ENCODE measurements at regions not wholly inside any gene's neighbourhood (a gene's known extent, or its start where the extent isn't known, plus 50 kb on each side); places are given as distances from the start of the nearest gene placed in this dataset.

- H3K27ac ChIP-seq (ENCODE audit: low read depth, low read length, poor library complexity, severe bottlenecking) = no peak overlapping the region
- intact Hi-C loops (cut with micrococcal nuclease; ENCODE audit: unreplicated experiment) = no loop called here
- H4K20me1 ChIP-seq (ENCODE audit: insufficient read depth, low read length) = no peaks in the 10 kb centered on the region
- no peaks in the 10 kb centered on the region for H3K9me2 ChIP-seq (ENCODE audit: insufficient read depth, low read length)
- ChIA-PET POLR2A (interaction anchor here (0.8 kb wide), 1 partner anchor 9 kb away, joined by 3 read pairs; no protein-coding TSS in a partner anchor), CTCF (ENCODE audit: unreplicated experiment) (no interaction called here)
- H2AFZ ChIP-seq (ENCODE audit: low read length) = no peak overlapping the region
- no peaks in the 10 kb centered on the region for H3K9me3 ChIP-seq (ENCODE audit: low read length)
- DNase-seq (ENCODE audit: low spot score) = no peak
- no peaks in the 10 kb centered on the region for H3K36me3 ChIP-seq (ENCODE audit: insufficient read depth, low read length)
- TF ChIP-seq, protein P1, sequence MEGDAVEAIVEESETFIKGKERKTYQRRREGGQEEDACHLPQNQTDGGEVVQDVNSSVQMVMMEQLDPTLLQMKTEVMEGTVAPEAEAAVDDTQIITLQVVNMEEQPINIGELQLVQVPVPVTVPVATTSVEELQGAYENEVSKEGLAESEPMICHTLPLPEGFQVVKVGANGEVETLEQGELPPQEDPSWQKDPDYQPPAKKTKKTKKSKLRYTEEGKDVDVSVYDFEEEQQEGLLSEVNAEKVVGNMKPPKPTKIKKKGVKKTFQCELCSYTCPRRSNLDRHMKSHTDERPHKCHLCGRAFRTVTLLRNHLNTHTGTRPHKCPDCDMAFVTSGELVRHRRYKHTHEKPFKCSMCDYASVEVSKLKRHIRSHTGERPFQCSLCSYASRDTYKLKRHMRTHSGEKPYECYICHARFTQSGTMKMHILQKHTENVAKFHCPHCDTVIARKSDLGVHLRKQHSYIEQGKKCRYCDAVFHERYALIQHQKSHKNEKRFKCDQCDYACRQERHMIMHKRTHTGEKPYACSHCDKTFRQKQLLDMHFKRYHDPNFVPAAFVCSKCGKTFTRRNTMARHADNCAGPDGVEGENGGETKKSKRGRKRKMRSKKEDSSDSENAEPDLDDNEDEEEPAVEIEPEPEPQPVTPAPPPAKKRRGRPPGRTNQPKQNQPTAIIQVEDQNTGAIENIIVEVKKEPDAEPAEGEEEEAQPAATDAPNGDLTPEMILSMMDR (conservative IDR thresholded peaks at IDR 0.05; ENCODE audit: low read length) = no peak
- TF ChIP-seq EZH2phosphoT487 (IDR thresholded peaks at IDR 0.05; ENCODE audit: borderline replicate concordance, low read depth, low read length) = no peak
- no peak overlapping the region for H3K4me3 ChIP-seq (ENCODE audit: low read depth, low read length, poor library complexity, severe bottlenecking)
- H3K4me1 ChIP-seq (ENCODE audit: insufficient read depth, low read length, poor library complexity, severe bottlenecking) = no peaks in the 10 kb centered on the region
- H3K4me2 ChIP-seq (ENCODE audit: low read length) = no peak overlapping the region
- no peaks in the 10 kb centered on the region for H3K79me2 ChIP-seq (ENCODE audit: insufficient read depth, low read depth, low read length)
- BruUV-seq (replicated peaks) = no TSS peak
Observed at GRCh38 chr12:20039562-20039961, 328.8 kb upstream of the PDE3A start.

- Histone ChIP-seq H3K9me3 (ENCODE audit: low read length) (no peaks in the 10 kb centered on the region), H3K4me1 (ENCODE audit: insufficient read depth, low read length, poor library complexity, severe bottlenecking) (no peaks in the 10 kb centered on the region), H3K9me2 (ENCODE audit: insufficient read depth, low read length) (no peaks in the 10 kb centered on the region), H4K20me1 (ENCODE audit: insufficient read depth, low read length) (no peaks in the 10 kb centered on the region), H3K27ac (ENCODE audit: low read depth, low read length, poor library complexity, severe bottlenecking) (no peak overlapping the region), H2AFZ (ENCODE audit: low read length) (no peak overlapping the region), H3K36me3 (ENCODE audit: insufficient read depth, low read length) (no peaks in the 10 kb centered on the region), H3K4me3 (ENCODE audit: low read depth, low read length, poor library complexity, severe bottlenecking) (no peak overlapping the region), H3K4me2 (ENCODE audit: low read length) (no peak overlapping the region), H3K79me2 (ENCODE audit: insufficient read depth, low read depth, low read length) (no peaks in the 10 kb centered on the region)
- CTCF ChIA-PET (ENCODE audit: unreplicated experiment) = no interaction called here
- intact Hi-C loops (cut with micrococcal nuclease; ENCODE audit: unreplicated experiment) = no loop called here
- no TSS peak for BruUV-seq (replicated peaks)
- no peak for DNase-seq (ENCODE audit: low spot score)
- POLR2A ChIA-PET = no interaction called here
- TF ChIP-seq, protein P1 (conservative IDR thresholded peaks at IDR 0.05; ENCODE audit: low read length) = no peak
- TF ChIP-seq EZH2phosphoT487 (IDR thresholded peaks at IDR 0.05; ENCODE audit: borderline replicate concordance, low read depth, low read length) = no peak
Observed at GRCh38 chr12:20040184-20040583, 328.2 kb upstream of the PDE3A start.

DNA sequence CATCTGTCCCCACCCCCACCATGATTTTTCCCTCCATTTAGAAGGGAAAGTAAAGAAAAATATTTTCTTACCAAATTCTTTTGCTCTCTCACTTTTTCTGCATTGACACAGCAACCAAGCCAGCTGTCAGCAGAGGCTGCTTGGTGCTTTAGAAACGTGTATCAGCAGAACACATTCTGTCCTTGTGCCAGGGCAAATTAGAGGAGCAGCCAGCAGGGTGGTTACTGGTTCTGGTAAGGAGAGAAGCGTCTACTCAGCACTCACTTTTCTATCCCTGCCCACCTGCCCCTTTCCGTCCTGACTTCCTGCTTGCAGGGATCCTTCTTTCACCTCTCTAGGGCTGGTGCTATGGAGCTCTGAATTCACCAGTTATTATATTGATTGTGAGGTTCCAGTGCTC, 327.5 kb upstream of the PDE3A start:
- Histone ChIP-seq H3K4me3 (ENCODE audit: low read depth, low read length, poor library complexity, severe bottlenecking) (no peak overlapping the region), H3K9me2 (ENCODE audit: insufficient read depth, low read length) (no peaks in the 10 kb centered on the region), H2AFZ (ENCODE audit: low read length) (no peak overlapping the region), H3K27ac (ENCODE audit: low read depth, low read length, poor library complexity, severe bottlenecking) (no peak overlapping the region), H4K20me1 (ENCODE audit: insufficient read depth, low read length) (no peaks in the 10 kb centered on the region), H3K79me2 (ENCODE audit: insufficient read depth, low read depth, low read length) (no peaks in the 10 kb centered on the region), H3K9me3 (ENCODE audit: low read length) (no peaks in the 10 kb centered on the region), H3K4me2 (ENCODE audit: low read length) (no peak overlapping the region), H3K36me3 (ENCODE audit: insufficient read depth, low read length) (no peaks in the 10 kb centered on the region), H3K4me1 (ENCODE audit: insufficient read depth, low read length, poor library complexity, severe bottlenecking) (no peaks in the 10 kb centered on the region)
- ChIA-PET POLR2A (no interaction called here), CTCF (ENCODE audit: unreplicated experiment) (no interaction called here)
- no TSS peak for BruUV-seq (replicated peaks)
- TF ChIP-seq EZH2phosphoT487 (IDR thresholded peaks at IDR 0.05; ENCODE audit: borderline replicate concordance, low read depth, low read length) = no peak
- TF ChIP-seq, protein P1 (conservative IDR thresholded peaks at IDR 0.05; ENCODE audit: low read length) = no peak
- no peak for DNase-seq (ENCODE audit: low spot score)
- intact Hi-C loops (cut with micrococcal nuclease; ENCODE audit: unreplicated experiment) = no loop called here
